Stimulated activated memory B cell treated with anti-CD40 and anti-IgM and Interleukin-4, amounts not matched to agents 10 μg/mL and 1 μg/mL and 100 μg/mL, for 72 hours (primary cell): ENCODE measurements at regions not wholly inside any gene's neighbourhood (a gene's known extent, or its start where the extent isn't known, plus 50 kb on each side); places are given as distances from the start of the nearest gene placed in this dataset.

Experiments
- ATAC-seq: fragments of 150-1000 bp; cut with Tn5 transposase; 2 replicates; pipeline ENCODE4 v1.10.0; 2021
- H3K27ac Mint-ChIP-seq: one replicate; pipeline ENCODE4 v1.8.0; 2022; ENCODE audit warnings: mild to moderate bottlenecking, mixed read lengths
- H3K27me3 Mint-ChIP-seq: one replicate; pipeline ENCODE4 v1.8.0; 2022; ENCODE audit warnings: mixed read lengths
- H3K36me3 Mint-ChIP-seq: one replicate; pipeline ENCODE4 v1.8.0; 2022; ENCODE audit warnings: mixed read lengths
- H3K4me1 Mint-ChIP-seq: one replicate; pipeline ENCODE4 v1.8.0; 2022; ENCODE audit warnings: mixed read lengths
- H3K4me3 Mint-ChIP-seq: one replicate; pipeline ENCODE4 v1.8.0; 2022; ENCODE audit warnings: mild to moderate bottlenecking, moderate library complexity, mixed read lengths
- H3K9me3 Mint-ChIP-seq: one replicate; pipeline ENCODE4 v1.8.0; 2022; ENCODE audit warnings: mixed read lengths

- no peaks in the 10 kb centered on the region for H3K36me3 Mint-ChIP-seq
- no peak for ATAC-seq
- peaks cover 58% of the 10 kb centered on the region for H3K27me3 Mint-ChIP-seq
- H3K4me1 Mint-ChIP-seq, result no peaks in the 10 kb centered on the region
- no peak overlapping the region for H3K4me3 Mint-ChIP-seq
- H3K27ac Mint-ChIP-seq, result no peak overlapping the region
- H3K9me3 Mint-ChIP-seq, result no peaks in the 10 kb centered on the region
Measured at GRCh38 chr3:127365163-127365798, 77.4 kb upstream of the PRR20G start.

GRCh38 chr3:127363891-127364290, 76.0 kb upstream of the PRR20G start:
- H3K27ac Mint-ChIP-seq, result no peak overlapping the region
- no peaks in the 10 kb centered on the region for H3K4me1 Mint-ChIP-seq
- no peak for ATAC-seq
- peaks cover 48% of the 10 kb centered on the region for H3K27me3 Mint-ChIP-seq
- no peaks in the 10 kb centered on the region for H3K36me3 Mint-ChIP-seq
- H3K9me3 Mint-ChIP-seq, result no peaks in the 10 kb centered on the region
- no peak overlapping the region for H3K4me3 Mint-ChIP-seq

- H3K27me3 Mint-ChIP-seq, result peaks cover 41% of the 10 kb centered on the region
- H3K4me3 Mint-ChIP-seq, result no peak overlapping the region
- H3K4me1 Mint-ChIP-seq, result no peaks in the 10 kb centered on the region
- peaks cover 6% of the 10 kb centered on the region for H3K9me3 Mint-ChIP-seq
- no peak overlapping the region for H3K27ac Mint-ChIP-seq
- ATAC-seq, result peak; percentile 42
- H3K36me3 Mint-ChIP-seq, result no peaks in the 10 kb centered on the region
Measured at GRCh38 chr3:127363171-127363570, 75.3 kb upstream of the PRR20G start.

- no peak overlapping the region for H3K4me3 Mint-ChIP-seq
- H3K27me3 Mint-ChIP-seq, result peaks cover 17% of the 10 kb centered on the region
- peaks cover 16% of the 10 kb centered on the region for H3K9me3 Mint-ChIP-seq
- H3K4me1 Mint-ChIP-seq, result no peaks in the 10 kb centered on the region
- no peak overlapping the region for H3K27ac Mint-ChIP-seq
- no peaks in the 10 kb centered on the region for H3K36me3 Mint-ChIP-seq
- ATAC-seq, result no peak
Measured at GRCh38 chr3:127360647-127361046, 72.8 kb upstream of the PRR20G start.

GRCh38 chr3:127358641-127359040, 70.8 kb upstream of the PRR20G start:
- H3K36me3 Mint-ChIP-seq, result no peaks in the 10 kb centered on the region
- H3K27ac Mint-ChIP-seq, result no peak overlapping the region
- H3K9me3 Mint-ChIP-seq, result peaks cover 19% of the 10 kb centered on the region
- no peak for ATAC-seq
- peaks cover 12% of the 10 kb centered on the region for H3K27me3 Mint-ChIP-seq
- H3K4me3 Mint-ChIP-seq, result no peak overlapping the region
- H3K4me1 Mint-ChIP-seq, result no peaks in the 10 kb centered on the region

- Mint-ChIP-seq H3K4me3 (no peak overlapping the region), H3K27ac (no peak overlapping the region)
- ATAC-seq, result no peak
Measured at GRCh38 chr3:127356381-127356780, 68.5 kb upstream of the PRR20G start.

GRCh38 chr3:127354761-127355160, 66.9 kb upstream of the PRR20G start:
- no peak for ATAC-seq
- Mint-ChIP-seq H3K36me3 (no peaks in the 10 kb centered on the region), H3K4me3 (no peak overlapping the region), H3K4me1 (no peaks in the 10 kb centered on the region), H3K27ac (no peak overlapping the region), H3K27me3 (no peaks in the 10 kb centered on the region), H3K9me3 (peaks cover 19% of the 10 kb centered on the region)

More at GRCh38 chr3:127356381-127356780, 68.5 kb upstream of the PRR20G start:
- no peaks in the 10 kb centered on the region for H3K4me1 Mint-ChIP-seq
- H3K27me3 Mint-ChIP-seq, result no peaks in the 10 kb centered on the region
- H3K36me3 Mint-ChIP-seq, result no peaks in the 10 kb centered on the region
- H3K9me3 Mint-ChIP-seq, result peaks cover 19% of the 10 kb centered on the region

- Mint-ChIP-seq H3K27me3 (peaks cover 7% of the 10 kb centered on the region), H3K4me1 (no peaks in the 10 kb centered on the region), H3K27ac (no peak overlapping the region), H3K36me3 (no peaks in the 10 kb centered on the region), H3K4me3 (no peak overlapping the region), H3K9me3 (peaks cover 11% of the 10 kb centered on the region)
- ATAC-seq, result no peak
Measured at GRCh38 chr3:127352612-127353011, 64.8 kb upstream of the PRR20G start.

- Mint-ChIP-seq H3K4me3 (no peak overlapping the region), H3K9me3 (peaks cover 7% of the 10 kb centered on the region), H3K27me3 (peaks cover 11% of the 10 kb centered on the region), H3K27ac (no peak overlapping the region), H3K36me3 (no peaks in the 10 kb centered on the region), H3K4me1 (no peaks in the 10 kb centered on the region)
- no peak for ATAC-seq
Measured at GRCh38 chr3:127351775-127352350, 64.0 kb upstream of the PRR20G start.

GRCh38 chr3:127351321-127351720, 63.5 kb upstream of the PRR20G start:
- Mint-ChIP-seq H3K36me3 (no peaks in the 10 kb centered on the region), H3K27ac (no peak overlapping the region), H3K4me1 (no peaks in the 10 kb centered on the region), H3K9me3 (peaks cover 9% of the 10 kb centered on the region), H3K4me3 (no peak overlapping the region), H3K27me3 (peaks cover 11% of the 10 kb centered on the region)
- ATAC-seq, result no peak

GRCh38 chr3:127350172-127351050, 62.6 kb upstream of the PRR20G start:
- H3K27me3 Mint-ChIP-seq, result peaks cover 19% of the 10 kb centered on the region
- peak; percentile 20 for ATAC-seq
- no peaks in the 10 kb centered on the region for H3K36me3 Mint-ChIP-seq
- H3K4me3 Mint-ChIP-seq, result no peak overlapping the region
- H3K9me3 Mint-ChIP-seq, result peaks cover 4% of the 10 kb centered on the region
- no peaks in the 10 kb centered on the region for H3K4me1 Mint-ChIP-seq
- no peak overlapping the region for H3K27ac Mint-ChIP-seq

- Mint-ChIP-seq H3K9me3 (peaks cover 3% of the 10 kb centered on the region), H3K27me3 (peaks cover 19% of the 10 kb centered on the region), H3K36me3 (no peaks in the 10 kb centered on the region), H3K4me1 (no peaks in the 10 kb centered on the region), H3K4me3 (no peak overlapping the region), H3K27ac (no peak overlapping the region)
- ATAC-seq, result peak; percentile 53
Measured at GRCh38 chr3:127349501-127350171, 61.8 kb upstream of the PRR20G start.

- ATAC-seq, result no peak
- Mint-ChIP-seq H3K4me1 (no peaks in the 10 kb centered on the region), H3K36me3 (no peaks in the 10 kb centered on the region)
Measured at GRCh38 chr3:127342735-127343134, 54.9 kb upstream of the PRR20G start.

GRCh38 chr3:127339928-127340861, 52.3 kb upstream of the PRR20G start:
- no peak overlapping the region for H3K4me3 Mint-ChIP-seq
- no peak overlapping the region for H3K27ac Mint-ChIP-seq

More at GRCh38 chr3:127342735-127343134, 54.9 kb upstream of the PRR20G start:
- Mint-ChIP-seq H3K4me3 (no peak overlapping the region), H3K27ac (no peak overlapping the region), H3K9me3 (peaks cover 12% of the 10 kb centered on the region), H3K27me3 (peaks cover 30% of the 10 kb centered on the region)

More at GRCh38 chr3:127339928-127340861, 52.3 kb upstream of the PRR20G start:
- Mint-ChIP-seq H3K9me3 (peaks cover 11% of the 10 kb centered on the region), H3K36me3 (no peaks in the 10 kb centered on the region), H3K27me3 (peaks cover 25% of the 10 kb centered on the region), H3K4me1 (no peaks in the 10 kb centered on the region)
- ATAC-seq, result no peak
